Activated CD4-positive, alpha-beta memory T cell treated with anti-CD3 and anti-CD28 coated beads, Interleukin-2, amount 10 ng/mL, durations not matched to agents 7 days and 5 days (primary cell): ENCODE measurements at regions not wholly inside any gene's neighbourhood (a gene's known extent, or its start where the extent isn't known, plus 50 kb on each side); places are given as distances from the start of the nearest gene placed in this dataset.
"Not testable (repeated sequence)": the region's sequence is repeated elsewhere in the genome, so short reads cannot be mapped to it uniquely, and the experiment has no call there.

ENCODE experiments used
- CTCF ChIA-PET: fragments of 350-600 bp; sonication (Branson Sonifier 250); formaldehyde crosslinking; loops from one replicate; lab custom pipeline; 2021; ENCODE audit warnings: antibody characterized with exemption, inconsistent platforms; lab: Charles Lee
- POLR2A ChIA-PET: fragments of 350-600 bp; sonication (Branson Sonifier 250); formaldehyde crosslinking; loops from one replicate; lab custom pipeline; 2021; ENCODE audit warnings: antibody characterized with exemption; lab: Charles Lee
- DNase-seq: peaks from one replicate; pipeline ENCODE4 v3.0.0-alpha.2; 2020
- H3K27ac Mint-ChIP-seq: one replicate; pipeline ENCODE4 v1.8.0; 2021; ENCODE audit warnings: mild to moderate bottlenecking, mixed read lengths
- H3K27me3 Mint-ChIP-seq: one replicate; pipeline ENCODE4 v1.8.0; 2021; ENCODE audit warnings: mixed read lengths
- H3K36me3 Mint-ChIP-seq: one replicate; pipeline ENCODE4 v1.8.0; 2021; ENCODE audit warnings: low read depth, mixed read lengths
- H3K4me1 Mint-ChIP-seq: one replicate; pipeline ENCODE4 v1.8.0; 2021; ENCODE audit warnings: mixed read lengths
- H3K4me3 Mint-ChIP-seq: one replicate; pipeline ENCODE4 v1.8.0; 2021; ENCODE audit warnings: mild to moderate bottlenecking, mixed read lengths
- H3K9me3 Mint-ChIP-seq: one replicate; pipeline ENCODE4 v1.8.0; 2021; ENCODE audit warnings: mixed read lengths

- POLR2A ChIA-PET, DNase-seq, H3K4me3 Mint-ChIP-seq, CTCF ChIA-PET, H3K4me1 Mint-ChIP-seq, H3K27me3 Mint-ChIP-seq, H3K27ac Mint-ChIP-seq, H3K36me3 Mint-ChIP-seq: not testable (repeated sequence)
- peaks cover 12% of the 10 kb centered on the region for H3K9me3 Mint-ChIP-seq
These were observed 776.2 kb downstream of the KCTD8 start for GRCh38 chr4:43672265-43672885.

GRCh38 chr4:43680421-43680820 is 768.2 kb downstream of the KCTD8 start:
- H3K27ac Mint-ChIP-seq: no peak overlapping the region
- ChIA-PET POLR2A (no interaction called here), CTCF (no interaction called here)
- H3K4me1 Mint-ChIP-seq: no peaks in the 10 kb centered on the region
- peaks cover 6% of the 10 kb centered on the region for H3K9me3 Mint-ChIP-seq
- no peaks in the 10 kb centered on the region for H3K27me3 Mint-ChIP-seq
- DNase-seq: no peak
- no peaks in the 10 kb centered on the region for H3K36me3 Mint-ChIP-seq
- H3K4me3 Mint-ChIP-seq: no peak overlapping the region

GRCh38 chr4:43682551-43682950 is 766.1 kb downstream of the KCTD8 start:
- Mint-ChIP-seq H3K4me1 (no peaks in the 10 kb centered on the region), H3K9me3 (peaks cover 6% of the 10 kb centered on the region), H3K27ac (no peak overlapping the region), H3K4me3 (no peak overlapping the region), H3K36me3 (no peaks in the 10 kb centered on the region), H3K27me3 (no peaks in the 10 kb centered on the region)
- ChIA-PET POLR2A (no interaction called here), CTCF (no interaction called here)
- no peak for DNase-seq

- peaks cover 5% of the 10 kb centered on the region for H3K9me3 Mint-ChIP-seq
- H3K4me1 Mint-ChIP-seq: no peaks in the 10 kb centered on the region
- ChIA-PET POLR2A (no interaction called here), CTCF (no interaction called here)
- H3K36me3 Mint-ChIP-seq: no peaks in the 10 kb centered on the region
- no peak overlapping the region for H3K27ac Mint-ChIP-seq
- no peak for DNase-seq
- no peak overlapping the region for H3K4me3 Mint-ChIP-seq
- no peaks in the 10 kb centered on the region for H3K27me3 Mint-ChIP-seq
These were observed 758.5 kb downstream of the KCTD8 start for GRCh38 chr4:43690116-43690515.

- H3K27me3 Mint-ChIP-seq: no peaks in the 10 kb centered on the region
- no peaks in the 10 kb centered on the region for H3K4me1 Mint-ChIP-seq
- POLR2A ChIA-PET: no interaction called here
- H3K27ac Mint-ChIP-seq: no peak overlapping the region
- H3K36me3 Mint-ChIP-seq: no peaks in the 10 kb centered on the region
- no peak overlapping the region for H3K4me3 Mint-ChIP-seq
- DNase-seq: no peak
- CTCF ChIA-PET: no interaction called here
- peaks cover 15% of the 10 kb centered on the region for H3K9me3 Mint-ChIP-seq
These were observed 754.7 kb downstream of the KCTD8 start for GRCh38 chr4:43693876-43694275.

- Mint-ChIP-seq H3K4me1 (no peaks in the 10 kb centered on the region), H3K36me3 (no peaks in the 10 kb centered on the region), H3K27ac (no peak overlapping the region), H3K27me3 (no peaks in the 10 kb centered on the region), H3K9me3 (peaks cover 6% of the 10 kb centered on the region), H3K4me3 (no peak overlapping the region)
- CTCF ChIA-PET: no interaction called here
- no peak for DNase-seq
- POLR2A ChIA-PET: no interaction called here
These were observed 739.2 kb downstream of the KCTD8 start for GRCh38 chr4:43709443-43709842.

GRCh38 chr4:43716721-43717395 is 731.8 kb downstream of the KCTD8 start:
- no peak for DNase-seq
- no peaks in the 10 kb centered on the region for H3K36me3 Mint-ChIP-seq
- no peaks in the 10 kb centered on the region for H3K4me1 Mint-ChIP-seq
- no peaks in the 10 kb centered on the region for H3K27me3 Mint-ChIP-seq
- H3K27ac Mint-ChIP-seq: no peak overlapping the region
- ChIA-PET CTCF (no interaction called here), POLR2A (no interaction called here)
- H3K9me3 Mint-ChIP-seq: peaks cover 4% of the 10 kb centered on the region
- no peak overlapping the region for H3K4me3 Mint-ChIP-seq

GRCh38 chr4:43718369-43718768 is 730.2 kb downstream of the KCTD8 start:
- Mint-ChIP-seq H3K27ac (no peak overlapping the region), H3K4me1 (no peaks in the 10 kb centered on the region), H3K27me3 (no peaks in the 10 kb centered on the region), H3K4me3 (no peak overlapping the region), H3K9me3 (peaks cover 4% of the 10 kb centered on the region), H3K36me3 (no peaks in the 10 kb centered on the region)
- no peak for DNase-seq
- POLR2A ChIA-PET: no interaction called here
- CTCF ChIA-PET: no interaction called here

- ChIA-PET POLR2A (no interaction called here), CTCF (no interaction called here)
- no peak overlapping the region for H3K27ac Mint-ChIP-seq
- peaks cover 14% of the 10 kb centered on the region for H3K9me3 Mint-ChIP-seq
- no peak for DNase-seq
- no peaks in the 10 kb centered on the region for H3K4me1 Mint-ChIP-seq
- H3K4me3 Mint-ChIP-seq: no peak overlapping the region
- H3K27me3 Mint-ChIP-seq: no peaks in the 10 kb centered on the region
- H3K36me3 Mint-ChIP-seq: no peaks in the 10 kb centered on the region
These were observed 715.7 kb downstream of the KCTD8 start for GRCh38 chr4:43732829-43733426.

GRCh38 chr4:43742083-43742482 is 706.5 kb downstream of the KCTD8 start:
- Mint-ChIP-seq H3K27me3 (no peaks in the 10 kb centered on the region), H3K27ac (no peak overlapping the region), H3K4me3 (no peak overlapping the region), H3K4me1 (no peaks in the 10 kb centered on the region), H3K9me3 (peaks cover under 1% of the 10 kb centered on the region), H3K36me3 (no peaks in the 10 kb centered on the region)
- POLR2A ChIA-PET: no interaction called here
- DNase-seq: no peak
- CTCF ChIA-PET: no interaction called here

GRCh38 chr4:43754566-43754965 is 694.0 kb downstream of the KCTD8 start:
- H3K27me3 Mint-ChIP-seq: no peaks in the 10 kb centered on the region
- CTCF ChIA-PET: no interaction called here
- H3K36me3 Mint-ChIP-seq: no peaks in the 10 kb centered on the region
- no peak for DNase-seq
- H3K4me3 Mint-ChIP-seq: no peak overlapping the region
- peaks cover 5% of the 10 kb centered on the region for H3K9me3 Mint-ChIP-seq
- no peak overlapping the region for H3K27ac Mint-ChIP-seq
- H3K4me1 Mint-ChIP-seq: no peaks in the 10 kb centered on the region
- POLR2A ChIA-PET: no interaction called here

GRCh38 chr4:43757147-43757546 is 691.5 kb downstream of the KCTD8 start:
- Mint-ChIP-seq H3K9me3 (peaks cover 5% of the 10 kb centered on the region), H3K27ac (no peak overlapping the region), H3K4me3 (no peak overlapping the region), H3K27me3 (no peaks in the 10 kb centered on the region), H3K4me1 (no peaks in the 10 kb centered on the region), H3K36me3 (no peaks in the 10 kb centered on the region)
- ChIA-PET CTCF (no interaction called here), POLR2A (no interaction called here)
- DNase-seq: no peak

- Mint-ChIP-seq H3K4me3 (no peak overlapping the region), H3K9me3 (peaks cover 3% of the 10 kb centered on the region), H3K36me3 (no peaks in the 10 kb centered on the region), H3K27me3 (no peaks in the 10 kb centered on the region), H3K4me1 (no peaks in the 10 kb centered on the region), H3K27ac (no peak overlapping the region)
- ChIA-PET CTCF (interaction anchor here (1.0 kb wide), 1 partner anchor 12 kb away, joined by 4 read pairs; no protein-coding TSS in a partner anchor), POLR2A (no interaction called here)
- no peak for DNase-seq
These were observed 689.8 kb downstream of the KCTD8 start for GRCh38 chr4:43758836-43759235.
